CD4-positive, alpha-beta memory T cell (primary cell): ENCODE measurements at regions not wholly inside any gene's neighbourhood (a gene's known extent, or its start where the extent isn't known, plus 50 kb on each side); places are given as distances from the start of the nearest gene placed in this dataset.

Experiments
- CTCF ChIA-PET: fragments of 350-600 bp; sonication (Branson Sonifier 250); formaldehyde crosslinking; loops from one replicate; lab custom pipeline; 2021; ENCODE audit warnings: inconsistent platforms; ENCODE audit not compliant: partially characterized antibody; lab: Charles Lee
- POLR2A ChIA-PET: fragments of 350-600 bp; sonication (Branson Sonifier 250); formaldehyde crosslinking; loops from one replicate; lab custom pipeline; 2021; ENCODE audit not compliant: partially characterized antibody; lab: Charles Lee
- DNase-seq, 5 donors: peaks; one replicate each; pipeline versions ENCODE4 v3.0.0 to v3.0.0-alpha.2; 2020 to 2022; ENCODE audit warnings: mixed read lengths in 1 of 5
- H3K27ac ChIP-seq: one replicate; pipeline ENCODE4 v1.7.0; 2013; ENCODE audit warnings: low read depth, low read length
- H3K27me3 ChIP-seq: 2 replicates; pipeline ENCODE4 v1.7.0; 2013; ENCODE audit warnings: mild to moderate bottlenecking, low read length, moderate library complexity; ENCODE audit not compliant: insufficient read depth
- H3K36me3 ChIP-seq: 2 replicates; pipeline ENCODE4 v1.7.0; 2013; ENCODE audit warnings: mild to moderate bottlenecking, low read length, moderate library complexity; ENCODE audit not compliant: insufficient read depth
- H3K4me1 ChIP-seq: 2 replicates; pipeline ENCODE4 v1.7.0; 2013; ENCODE audit warnings: mild to moderate bottlenecking, low read length, moderate library complexity; ENCODE audit not compliant: insufficient read depth
- H3K4me3 ChIP-seq, 2 donors: one replicate each; pipeline ENCODE4 v1.7.0; 2013; ENCODE audit warnings: low read length in 2 of 2, mild to moderate bottlenecking in 1 of 2
- H3K9me3 ChIP-seq, 2 donors: one replicate each; pipeline ENCODE4 v1.7.0; 2013; ENCODE audit warnings: low read length in 2 of 2, control low read depth in 1 of 2; ENCODE audit not compliant: control insufficient read depth in 1 of 2
- H3K27ac Mint-ChIP-seq, 7 donors: one replicate each; pipeline ENCODE4 v1.8.0; 2020 to 2021; ENCODE audit warnings: mixed read lengths in 7 of 7, mild to moderate bottlenecking in 6 of 7, inconsistent platforms in 3 of 7, moderate library complexity in 3 of 7
- H3K27me3 Mint-ChIP-seq, 2 donors: one replicate each; pipeline ENCODE4 v1.8.0; 2020 to 2021; ENCODE audit warnings: mixed read lengths in 2 of 2
- H3K36me3 Mint-ChIP-seq, 2 donors: one replicate each; pipeline ENCODE4 v1.8.0; 2020 to 2021; ENCODE audit warnings: mixed read lengths in 2 of 2, inconsistent platforms in 1 of 2, mild to moderate bottlenecking in 1 of 2
- H3K4me1 Mint-ChIP-seq, 4 donors: one replicate each; pipeline ENCODE4 v1.8.0; 2020 to 2021; ENCODE audit warnings: mixed read lengths in 4 of 4, mild to moderate bottlenecking in 1 of 4
- H3K4me3 Mint-ChIP-seq, 8 donors: one replicate each; pipeline ENCODE4 v1.8.0; 2020 to 2021; ENCODE audit warnings: mixed read lengths in 8 of 8, mild to moderate bottlenecking in 7 of 8, moderate library complexity in 6 of 8, inconsistent platforms in 3 of 8
- H3K9me3 Mint-ChIP-seq, 8 donors: one replicate each; pipeline ENCODE4 v1.8.0; 2020 to 2021; ENCODE audit warnings: mixed read lengths in 8 of 8, mild to moderate bottlenecking in 5 of 8, inconsistent platforms in 3 of 8, moderate library complexity in 1 of 8
- intact Hi-C: fragments of 100-400 bp; cut with micrococcal nuclease; formaldehyde crosslinking; loops from one replicate; pipeline ENCODE4 v1.15.1; 2023

GRCh38 chr4:137722910-137723309 lies 190.6 kb upstream of the PCDH18 start:
- Mint-ChIP-seq H3K4me1 (no peaks in the 10 kb centered on the region), H3K27ac (no peak overlapping the region), H3K36me3 (no peaks in the 10 kb centered on the region), H3K9me3 (peaks cover 0 to 5% (median under 1%) of the 10 kb centered on the region in 8 donors), H3K4me3 (no peak overlapping the region), H3K27me3 (no peaks in the 10 kb centered on the region)
- H3K36me3 ChIP-seq, result no peaks in the 10 kb centered on the region
- POLR2A ChIA-PET, result no interaction called here
- H3K27me3 ChIP-seq, result no peaks in the 10 kb centered on the region
- CTCF ChIA-PET, result no interaction called here
- no peaks in the 10 kb centered on the region for H3K4me1 ChIP-seq
- no peak overlapping the region for H3K27ac ChIP-seq
- H3K9me3 ChIP-seq, result no peaks in the 10 kb centered on the region
- no peak overlapping the region for H3K4me3 ChIP-seq
- intact Hi-C loops, result no loop called here
- DNase-seq, result no peak

- ChIA-PET CTCF (no interaction called here), POLR2A (no interaction called here)
- intact Hi-C loops, result no loop called here
- no peaks in the 10 kb centered on the region for H3K27me3 ChIP-seq
- Mint-ChIP-seq H3K27me3 (no peaks in the 10 kb centered on the region), H3K36me3 (no peaks in the 10 kb centered on the region), H3K27ac (no peak overlapping the region), H3K9me3 (peaks cover 0 to 6% (median 3%) of the 10 kb centered on the region in 8 donors), H3K4me1 (no peaks in the 10 kb centered on the region), H3K4me3 (no peak overlapping the region)
- H3K36me3 ChIP-seq, result no peaks in the 10 kb centered on the region
- no peaks in the 10 kb centered on the region for H3K9me3 ChIP-seq
- no peak overlapping the region for H3K27ac ChIP-seq
- DNase-seq, result no peak
- no peaks in the 10 kb centered on the region for H3K4me1 ChIP-seq
- no peak overlapping the region for H3K4me3 ChIP-seq
Measured at GRCh38 chr4:137711502-137711901, 179.2 kb upstream of the PCDH18 start.

- ChIA-PET POLR2A (no interaction called here), CTCF (no interaction called here)
- H3K27ac Mint-ChIP-seq, result no peak overlapping the region
Measured at GRCh38 chr4:137707626-137708025, 175.3 kb upstream of the PCDH18 start.

GRCh38 chr4:137707102-137707620 lies 174.9 kb upstream of the PCDH18 start:
- intact Hi-C loops, result no loop called here
- no peaks in the 10 kb centered on the region for H3K27me3 Mint-ChIP-seq
- CTCF ChIA-PET, result no interaction called here
- Histone ChIP-seq H3K4me3 (no peak overlapping the region), H3K4me1 (no peaks in the 10 kb centered on the region), H3K9me3 (no peaks in the 10 kb centered on the region), H3K27ac (no peak overlapping the region), H3K36me3 (no peaks in the 10 kb centered on the region), H3K27me3 (no peaks in the 10 kb centered on the region)
- H3K36me3 Mint-ChIP-seq, result no peaks in the 10 kb centered on the region
- no peak for DNase-seq
- peaks cover 0 to 5% (median 3%) of the 10 kb centered on the region in 8 donors for H3K9me3 Mint-ChIP-seq
- H3K4me1 Mint-ChIP-seq, result no peaks in the 10 kb centered on the region
- POLR2A ChIA-PET, result no interaction called here
- no peak overlapping the region for H3K27ac Mint-ChIP-seq
- no peak overlapping the region for H3K4me3 Mint-ChIP-seq

More at GRCh38 chr4:137707626-137708025, 175.3 kb upstream of the PCDH18 start:
- H3K4me3 ChIP-seq, result no peak overlapping the region
- no peaks in the 10 kb centered on the region for H3K36me3 Mint-ChIP-seq
- no peaks in the 10 kb centered on the region for H3K4me1 Mint-ChIP-seq
- no peak for DNase-seq
- intact Hi-C loops, result no loop called here
- H3K4me3 Mint-ChIP-seq, result no peak overlapping the region
- no peak overlapping the region for H3K27ac ChIP-seq
- no peaks in the 10 kb centered on the region for H3K27me3 Mint-ChIP-seq
- no peaks in the 10 kb centered on the region for H3K4me1 ChIP-seq
- no peaks in the 10 kb centered on the region for H3K9me3 ChIP-seq
- no peaks in the 10 kb centered on the region for H3K27me3 ChIP-seq
- peaks cover 0 to 4% (median 3%) of the 10 kb centered on the region in 8 donors for H3K9me3 Mint-ChIP-seq
- H3K36me3 ChIP-seq, result no peaks in the 10 kb centered on the region

- H3K27me3 ChIP-seq, result no peaks in the 10 kb centered on the region
- no peaks in the 10 kb centered on the region for H3K4me1 ChIP-seq
- H3K4me1 Mint-ChIP-seq, result no peaks in the 10 kb centered on the region
- ChIA-PET CTCF (no interaction called here), POLR2A (no interaction called here)
- no peak overlapping the region for H3K4me3 Mint-ChIP-seq
- no peaks in the 10 kb centered on the region for H3K36me3 ChIP-seq
- H3K36me3 Mint-ChIP-seq, result no peaks in the 10 kb centered on the region
- intact Hi-C loops, result no loop called here
- no peak overlapping the region for H3K27ac Mint-ChIP-seq
- H3K27ac ChIP-seq, result no peak overlapping the region
- H3K27me3 Mint-ChIP-seq, result no peaks in the 10 kb centered on the region
- H3K9me3 ChIP-seq, result no peaks in the 10 kb centered on the region
- H3K9me3 Mint-ChIP-seq, result peaks cover 0 to 4% (median 2%) of the 10 kb centered on the region in 8 donors
- H3K4me3 ChIP-seq, result no peak overlapping the region
- no peak for DNase-seq
Measured at GRCh38 chr4:137705171-137705783, 173.0 kb upstream of the PCDH18 start.

GRCh38 chr4:137703195-137703594 lies 170.9 kb upstream of the PCDH18 start:
- Mint-ChIP-seq H3K27me3 (no peaks in the 10 kb centered on the region), H3K36me3 (no peaks in the 10 kb centered on the region), H3K9me3 (peaks cover 0 to 10% (median 4%) of the 10 kb centered on the region in 8 donors), H3K27ac (no peak overlapping the region), H3K4me3 (no peak overlapping the region), H3K4me1 (no peaks in the 10 kb centered on the region)
- Histone ChIP-seq H3K4me3 (no peak overlapping the region), H3K9me3 (no peaks in the 10 kb centered on the region), H3K4me1 (no peaks in the 10 kb centered on the region), H3K36me3 (no peaks in the 10 kb centered on the region), H3K27ac (no peak overlapping the region), H3K27me3 (no peaks in the 10 kb centered on the region)
- ChIA-PET POLR2A (no interaction called here), CTCF (no interaction called here)
- DNase-seq, result no peak
- intact Hi-C loops, result no loop called here

- DNase-seq, result no peak
- Mint-ChIP-seq H3K4me3 (no peak overlapping the region), H3K9me3 (peaks cover 0 to 10% (median 4%) of the 10 kb centered on the region in 8 donors), H3K27ac (no peak overlapping the region), H3K36me3 (no peaks in the 10 kb centered on the region), H3K4me1 (no peaks in the 10 kb centered on the region), H3K27me3 (no peaks in the 10 kb centered on the region)
- ChIA-PET CTCF (no interaction called here), POLR2A (no interaction called here)
- no peak overlapping the region for H3K27ac ChIP-seq
- no peak overlapping the region for H3K4me3 ChIP-seq
- no peaks in the 10 kb centered on the region for H3K4me1 ChIP-seq
- intact Hi-C loops, result no loop called here
- no peaks in the 10 kb centered on the region for H3K36me3 ChIP-seq
- no peaks in the 10 kb centered on the region for H3K27me3 ChIP-seq
- H3K9me3 ChIP-seq, result no peaks in the 10 kb centered on the region
Measured at GRCh38 chr4:137702512-137702911, 170.2 kb upstream of the PCDH18 start.
